Endothelial cell of umbilical vein (primary cell): ENCODE measurements at regions not wholly inside any gene's neighbourhood (a gene's known extent, or its start where the extent isn't known, plus 50 kb on each side); places are given as distances from the start of the nearest gene placed in this dataset.

Source experiments
- BruUV-seq: library from RNA; stranded (reverse); fragments of 400-500 nt; replicated peaks from 2 replicates; lab custom pipeline; 2021; lab: Mats Ljungman, UMichigan
- CTCF ChIA-PET: fragments of 300-600, 350-600 bp; sonication (Branson Sonifier 250); formaldehyde crosslinking; loops from one replicate; lab custom pipeline; 2021; ENCODE audit warnings: antibody characterized with exemption, inconsistent platforms; lab: Charles Lee
- POLR2A ChIA-PET: fragments of 300-600, 350-600 bp; sonication (Branson Sonifier 250); formaldehyde crosslinking; loops from one replicate; lab custom pipeline; 2021; ENCODE audit warnings: antibody characterized with exemption, inconsistent platforms; lab: Charles Lee
- DNase-seq: peaks from one replicate; pipeline ENCODE4 v3.0.0-alpha.2; 2011; ENCODE audit warnings: low read depth, low spot score
- FAIRE-seq: peaks from 2 replicates; lab custom pipeline; 2011; peaks lifted over from hg19 to GRCh38; lab: Jason Lieb, UNC
- H2AFZ ChIP-seq: 2 replicates; pipeline ENCODE4 v1.6.0; 2012; ENCODE audit warnings: low read depth, low read length, control low read depth, inconsistent platforms
- H3K27ac ChIP-seq: 2 replicates; pipeline ENCODE4 v1.5.1; 2011; ENCODE audit warnings: low read depth, mild to moderate bottlenecking, control low read depth, low read length, moderate library complexity; ENCODE audit not compliant: insufficient read depth
- H3K27me3 ChIP-seq, 2 experiments: 2 replicates each; pipeline versions ENCODE4 v1.6.0 to v1.6.1; 2011; ENCODE audit warnings: low read length in 2 of 2, mixed read lengths in 1 of 2; ENCODE audit not compliant: control insufficient read depth in 2 of 2, insufficient read depth in 2 of 2
- H3K36me3 ChIP-seq, 2 experiments: 2 replicates in 1 of 2; 3 replicates in 1 of 2; pipeline ENCODE4 v1.5.1; 2011; ENCODE audit warnings: low read length in 2 of 2, mild to moderate bottlenecking in 1 of 2, moderate library complexity in 1 of 2; ENCODE audit not compliant: control insufficient read depth in 2 of 2, insufficient read depth in 2 of 2; ENCODE audit errors: extremely low read depth in 1 of 2
- H3K4me1 ChIP-seq: 3 replicates; pipeline ENCODE4 v1.5.1; 2011; ENCODE audit warnings: mild to moderate bottlenecking, low read length; ENCODE audit not compliant: control insufficient read depth, insufficient read depth; ENCODE audit errors: extremely low read depth
- H3K4me2 ChIP-seq: 2 replicates; pipeline ENCODE4 v1.6.1; 2011; ENCODE audit warnings: low read length, control low read depth, mixed read lengths; ENCODE audit not compliant: insufficient read depth
- H3K4me3 ChIP-seq, 3 experiments: fragments of 200-600 bp in 1 of 3; sonication (generic), shearing (Covaris generic) in 1 of 3; replicated peaks in 1 of 3; 2 replicates each; pipeline ENCODE4 v1.5.1; 2011 to 2016; ENCODE audit warnings: control low read depth in 3 of 3, low read length in 3 of 3, mild to moderate bottlenecking in 2 of 3, inconsistent platforms in 1 of 3, low read depth in 1 of 3, moderate library complexity in 1 of 3; ENCODE audit not compliant: insufficient read depth in 1 of 3
- H3K79me2 ChIP-seq: 2 replicates; pipeline ENCODE4 v1.6.0; 2012; ENCODE audit warnings: low read length, inconsistent platforms; ENCODE audit not compliant: control insufficient read depth, insufficient read depth
- H3K9ac ChIP-seq: replicated peaks from 2 replicates; pipeline ENCODE3; 2011; ENCODE audit warnings: low read length, control low read depth; ENCODE audit not compliant: insufficient read depth; ENCODE audit errors: extremely low read depth
- H3K9me1 ChIP-seq: replicated peaks from 3 replicates; pipeline ENCODE4 v1.6.0; 2011; ENCODE audit warnings: mild to moderate bottlenecking, low read length; ENCODE audit not compliant: control insufficient read depth, insufficient read depth; ENCODE audit errors: extremely low read depth
- H3K9me3 ChIP-seq: replicated peaks from 2 replicates; pipeline ENCODE4 v1.5.1; 2012; ENCODE audit warnings: low read length, inconsistent platforms; ENCODE audit not compliant: control insufficient read depth, insufficient read depth
- H4K20me1 ChIP-seq: replicated peaks from 2 replicates; pipeline ENCODE3; 2011; ENCODE audit warnings: mild to moderate bottlenecking, low read length; ENCODE audit not compliant: control insufficient read depth, insufficient read depth; ENCODE audit errors: extremely low read depth
- CTCF ChIP-seq, 2 donors: IDR thresholded peaks; 1 replicate in 1 of 2; 2 replicates in 1 of 2; pipeline ENCODE4 v1.5.1; 2011; ENCODE audit warnings: low read length in 2 of 2, mild to moderate bottlenecking in 2 of 2, moderate library complexity in 2 of 2, control low read depth in 1 of 2, inconsistent platforms in 1 of 2, low read depth in 1 of 2; ENCODE audit not compliant: insufficient read depth in 1 of 2; ENCODE audit errors: extremely low read depth in 1 of 2
- EZH2 ChIP-seq: IDR thresholded peaks from 2 replicates; pipeline ENCODE4 v1.6.1; 2012; ENCODE audit warnings: borderline replicate concordance, low read depth, mild to moderate bottlenecking, moderate library complexity, low read length, inconsistent platforms; ENCODE audit not compliant: severe bottlenecking
- FOS ChIP-seq: IDR thresholded peaks from 2 replicates; pipeline ENCODE4 v1.6.1; 2011; ENCODE audit warnings: mild to moderate bottlenecking, low read length, moderate library complexity, borderline replicate concordance; ENCODE audit not compliant: insufficient read depth
- GATA2 ChIP-seq: IDR thresholded peaks from 2 replicates; pipeline ENCODE4 v1.7.0; 2011; ENCODE audit warnings: low read depth, mild to moderate bottlenecking, moderate library complexity, mixed read lengths, low read length; ENCODE audit not compliant: insufficient read length, insufficient read depth
- JUN ChIP-seq: IDR thresholded peaks from 2 replicates; pipeline ENCODE4 v1.6.1; 2011; ENCODE audit warnings: borderline replicate concordance, low read depth; ENCODE audit not compliant: insufficient read length, insufficient read depth
- MAX ChIP-seq: IDR thresholded peaks from 2 replicates; pipeline ENCODE4 v1.6.1; 2011; ENCODE audit not compliant: insufficient read depth, insufficient read length
- MYC ChIP-seq: IDR thresholded peaks from one replicate; pipeline ENCODE4 v1.6.1; 2011; ENCODE audit warnings: mild to moderate bottlenecking, low read depth, low read length
- POLR2A ChIP-seq: IDR thresholded peaks from 2 replicates; pipeline ENCODE4 v1.6.1; 2012; ENCODE audit warnings: low read depth, mild to moderate bottlenecking, control low read depth, low read length
- POLR2AphosphoS5 ChIP-seq: IDR thresholded peaks from 2 replicates; pipeline ENCODE4 v1.6.1; 2012; ENCODE audit warnings: low read depth, mild to moderate bottlenecking, control low read depth, low read length, moderate library complexity; ENCODE audit not compliant: insufficient read depth
- dilution Hi-C: fragments of 300-500 bp; cut with MboI; formaldehyde crosslinking; loops from one replicate; pipeline ENCODE4 v1.15.0; 2019; ENCODE audit warnings: low sequenced_read_pairs; ENCODE audit not compliant: extremely low pct_ligation_motif_present
- intact Hi-C: fragments of 100-400 bp; cut with micrococcal nuclease; formaldehyde crosslinking; loops from one replicate; pipeline ENCODE4 v1.10.0; 2022

- dilution Hi-C loops (no loop called here), intact Hi-C loops (no loop called here)
- no peaks in the 10 kb centered on the region for H3K9me3 ChIP-seq
- H4K20me1 ChIP-seq, result no peaks in the 10 kb centered on the region
- H3K27me3 ChIP-seq, result no peaks in the 10 kb centered on the region
- H3K4me2 ChIP-seq, result no peak overlapping the region
- H3K79me2 ChIP-seq, result no peaks in the 10 kb centered on the region
- no peak for TF ChIP-seq POLR2AphosphoS5
- TF ChIP-seq POLR2A, result no peak
- no peak for TF ChIP-seq EZH2
- no peak for TF ChIP-seq MYC
- ChIA-PET POLR2A (no interaction called here), CTCF (no interaction called here)
- no peaks in the 10 kb centered on the region for H3K4me1 ChIP-seq
- no peak overlapping the region for H2AFZ ChIP-seq
- no peaks in the 10 kb centered on the region for H3K36me3 ChIP-seq
- no peak overlapping the region for H3K9ac ChIP-seq
- BruUV-seq, result no TSS peak
- DNase-seq (no peak), FAIRE-seq (no peak)
- H3K9me1 ChIP-seq, result no peaks in the 10 kb centered on the region
- no peak overlapping the region for H3K27ac ChIP-seq
- no peak overlapping the region for H3K4me3 ChIP-seq
Observed at GRCh38 chr16:76818606-76819181, 372.3 kb upstream of the MON1B start.

- ChIA-PET POLR2A (no interaction called here), CTCF (no interaction called here)
- Histone ChIP-seq H3K4me3 (no peak overlapping the region), H3K9me3 (no peaks in the 10 kb centered on the region), H3K9ac (no peak overlapping the region), H3K9me1 (no peaks in the 10 kb centered on the region), H3K4me1 (no peaks in the 10 kb centered on the region), H2AFZ (no peak overlapping the region), H3K27ac (no peak overlapping the region), H3K27me3 (no peaks in the 10 kb centered on the region), H4K20me1 (no peaks in the 10 kb centered on the region), H3K4me2 (no peak overlapping the region), H3K36me3 (no peaks in the 10 kb centered on the region), H3K79me2 (no peaks in the 10 kb centered on the region)
- TF ChIP-seq MYC (no peak), CTCF (IDR thresholded peaks at IDR 0.05; ENCODE audit: extremely low read depth in 1 of 2, insufficient read depth in 1 of 2, low read depth in 1 of 2, low read length in 2 of 2) (no peak), JUN (no peak), FOS (no peak), MAX (no peak), POLR2AphosphoS5 (no peak), EZH2 (no peak), POLR2A (no peak), GATA2 (no peak)
- FAIRE-seq (no peak), DNase-seq (no peak)
- intact Hi-C loops (no loop called here), dilution Hi-C loops (no loop called here)
- no TSS peak for BruUV-seq
Observed at GRCh38 chr16:76819226-76819916, 371.6 kb upstream of the MON1B start.
